Right ventricle myocardium inferior (tissue), 1 donor: ENCODE measurements at regions not wholly inside any gene's neighbourhood (a gene's known extent, or its start where the extent isn't known, plus 50 kb on each side); places are given as distances from the start of the nearest gene placed in this dataset.
"Not testable (repeated sequence)": the region's sequence is repeated elsewhere in the genome, so short reads cannot be mapped to it uniquely, and the experiment has no call there.

Experiments used
- ATAC-seq: fragments of 200-7000 bp; cut with Tn5 transposase; one replicate; pipeline ENCODE4 v1.9.1; 2020; ENCODE audit warnings: mild to moderate bottlenecking, moderate library complexity
- DNase-seq: peaks from one replicate; pipeline ENCODE4 v3.0.0; 2021; ENCODE audit errors: missing footprints
- intact Hi-C: fragments of 100-400 bp; cut with DNase I; formaldehyde crosslinking; loops from one replicate; pipeline ENCODE4 v1.11.0; 2022
- donor health status: DM: no; HTN: yes; CAD: no; lungs with severe emphysema.

- intact Hi-C loops: no loop called here
- ATAC-seq (no peak), DNase-seq (no peak)
Measured at GRCh38 chr2:58479535-58480140, 238.5 kb upstream of the FANCL start.

GRCh38 chr2:58476556-58476955 lies 235.4 kb upstream of the FANCL start:
- DNase-seq (no peak), ATAC-seq (no peak)
- intact Hi-C loops: no loop called here

GRCh38 chr2:58475756-58476155 lies 234.6 kb upstream of the FANCL start:
- DNase-seq (no peak), ATAC-seq (no peak)
- intact Hi-C loops: no loop called here

- intact Hi-C loops: no loop called here
- no peak for DNase-seq
- ATAC-seq: no peak
Measured at GRCh38 chr2:58473165-58473564, 232.0 kb upstream of the FANCL start.

GRCh38 chr2:58466804-58467203 lies 225.7 kb upstream of the FANCL start:
- ATAC-seq (no peak), DNase-seq (no peak)
- intact Hi-C loops: no loop called here

GRCh38 chr2:58466021-58466420 lies 224.9 kb upstream of the FANCL start:
- ATAC-seq, DNase-seq, intact Hi-C loops: not testable (repeated sequence)

- DNase-seq (no peak), ATAC-seq (no peak)
- intact Hi-C loops: no loop called here
Measured at GRCh38 chr2:58460670-58461069, 219.5 kb upstream of the FANCL start.

- ATAC-seq: no peak
- DNase-seq: no peak
- intact Hi-C loops: loop anchor here (5.0 to 10.0 kb wide), 2 partner anchors 542 to 685 kb away; no protein-coding TSS in a partner anchor
Measured at GRCh38 chr2:58449286-58450010, 208.3 kb upstream of the FANCL start.

- ATAC-seq: no peak
- no peak for DNase-seq
- intact Hi-C loops: loop anchor here (5.0 to 10.0 kb wide), 2 partner anchors 542 to 684 kb away; no protein-coding TSS in a partner anchor
Measured at GRCh38 chr2:58448845-58449244, 207.7 kb upstream of the FANCL start.

GRCh38 chr2:58448065-58448507 lies 207.0 kb upstream of the FANCL start:
- ATAC-seq (peak; percentile 65), DNase-seq (peak; percentile 66)
- intact Hi-C loops: loop anchor here (5.0 to 10.0 kb wide), 2 partner anchors 541 to 683 kb away; no protein-coding TSS in a partner anchor

- no peak for ATAC-seq
- DNase-seq: no peak
- intact Hi-C loops: loop anchor here (5.0 to 10.0 kb wide), 2 partner anchors 540 to 683 kb away; no protein-coding TSS in a partner anchor
Measured at GRCh38 chr2:58447586-58447985, 206.5 kb upstream of the FANCL start.

- intact Hi-C loops: loop anchor here (10.0 kb wide), 1 partner anchor 677 kb away; no protein-coding TSS in a partner anchor
- DNase-seq: no peak
- no peak for ATAC-seq
Measured at GRCh38 chr2:58441643-58442042, 200.5 kb upstream of the FANCL start.

GRCh38 chr2:58436872-58437271 lies 195.7 kb upstream of the FANCL start:
- DNase-seq (no peak), ATAC-seq (no peak)
- intact Hi-C loops: no loop called here

GRCh38 chr2:58435246-58435645 lies 194.1 kb upstream of the FANCL start:
- no peak for ATAC-seq
- intact Hi-C loops: no loop called here

GRCh38 chr2:58434692-58435091 lies 193.6 kb upstream of the FANCL start:
- ATAC-seq (no peak), DNase-seq (no peak)
- intact Hi-C loops: no loop called here

More at GRCh38 chr2:58435246-58435645, 194.1 kb upstream of the FANCL start:
- no peak for DNase-seq

- no peak for DNase-seq
- no peak for ATAC-seq
- intact Hi-C loops: no loop called here
Measured at GRCh38 chr2:58432491-58433170, 191.5 kb upstream of the FANCL start.

GRCh38 chr2:58429014-58429875 lies 188.1 kb upstream of the FANCL start:
- intact Hi-C loops: no loop called here
- DNase-seq: no peak
- ATAC-seq: no peak

- DNase-seq: peak; percentile 55
- ATAC-seq: no peak
- intact Hi-C loops: no loop called here
Measured at GRCh38 chr2:58428096-58429013, 187.2 kb upstream of the FANCL start.
